Stimulated activated CD4-positive, alpha-beta T cell treated with anti-CD3 and anti-CD28 coated beads, Interleukin-12 subunit alpha, Interleukin-12 subunit beta, amount 100 ng/mL, for 24 hours (primary cell): ENCODE measurements at regions not wholly inside any gene's neighbourhood (a gene's known extent, or its start where the extent isn't known, plus 50 kb on each side); places are given as distances from the start of the nearest gene placed in this dataset.
"Not testable (repeated sequence)": the region's sequence is repeated elsewhere in the genome, so short reads cannot be mapped to it uniquely, and the experiment has no call there.

Experiments
- DNase-seq, 2 experiments: peaks; one replicate each; pipeline ENCODE4 v3.0.0-alpha.2; 2020; ENCODE audit warnings: low read depth in 2 of 2

DNA sequence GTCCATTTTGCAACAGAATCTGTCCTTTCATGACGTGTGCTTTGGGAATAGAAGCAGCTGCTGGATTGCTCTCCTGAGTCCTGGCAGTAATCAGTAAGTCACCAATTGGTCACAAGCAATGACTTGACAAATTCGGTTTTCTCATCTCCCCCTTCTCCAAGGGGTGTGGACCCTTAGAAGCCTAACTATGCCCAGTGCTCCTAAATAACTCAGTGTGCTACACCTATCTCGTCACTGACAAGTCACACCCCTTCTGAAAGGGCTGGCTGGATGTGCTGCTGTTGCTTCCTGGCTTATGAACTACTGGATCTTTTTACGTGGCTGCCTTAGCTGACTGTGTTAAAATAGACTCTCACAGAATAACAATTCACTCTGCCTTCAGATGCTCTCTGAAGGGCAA lies 1351.5 kb downstream of the ZPLD1 start:
- no peak for DNase-seq

DNA sequence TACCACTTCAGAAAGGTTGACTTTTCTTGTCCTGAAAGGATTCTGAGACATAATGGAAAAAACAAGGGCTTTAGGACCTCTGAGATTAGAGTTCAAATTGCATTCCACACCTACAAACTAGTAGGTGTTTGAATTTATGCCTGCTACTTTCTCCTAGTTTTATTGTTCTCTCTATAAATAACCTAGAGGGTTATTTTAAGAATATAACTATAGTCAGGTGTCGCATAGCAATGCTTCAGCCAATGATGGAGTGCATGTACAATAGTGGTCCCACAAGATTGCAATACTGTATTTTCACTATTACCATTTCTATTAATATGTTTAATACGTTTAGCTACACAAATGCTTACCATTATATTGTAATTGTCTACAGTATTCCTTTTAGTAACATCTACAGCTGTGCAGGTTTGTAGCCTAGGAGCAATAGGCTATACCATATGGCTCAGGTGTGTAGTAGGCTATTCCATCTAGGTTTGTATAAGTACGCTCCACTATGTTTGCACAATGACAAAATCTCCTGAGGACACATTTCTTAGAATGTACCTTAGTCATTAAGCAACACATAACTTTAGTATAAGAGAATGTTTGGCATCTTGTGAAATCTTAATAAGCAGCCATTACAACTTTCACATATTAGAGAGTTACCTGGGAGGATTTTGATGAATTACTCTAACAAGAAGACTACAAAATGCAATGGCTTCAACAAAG lies 1352.5 kb downstream of the ZPLD1 start:
- DNase-seq: no peak

DNA sequence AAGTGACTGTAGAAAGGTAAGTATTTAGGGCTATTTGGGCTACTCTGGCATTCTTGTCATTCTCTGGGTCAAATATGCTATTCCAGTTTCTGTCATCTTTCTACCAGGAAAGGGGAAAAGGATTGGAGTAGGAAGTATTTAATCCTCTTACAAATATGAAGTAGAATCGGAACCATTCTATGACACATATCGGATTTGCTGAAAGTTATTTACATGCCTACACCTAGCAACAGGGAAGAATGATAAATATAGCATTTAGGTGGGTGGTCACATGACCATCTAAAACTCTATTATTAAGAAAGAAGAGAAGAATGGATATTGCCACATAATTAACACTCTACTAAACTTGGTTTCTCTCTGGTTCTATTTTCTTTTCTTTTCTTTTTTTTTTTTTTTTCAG lies 1353.1 kb downstream of the ZPLD1 start:
- no peak for DNase-seq

DNA sequence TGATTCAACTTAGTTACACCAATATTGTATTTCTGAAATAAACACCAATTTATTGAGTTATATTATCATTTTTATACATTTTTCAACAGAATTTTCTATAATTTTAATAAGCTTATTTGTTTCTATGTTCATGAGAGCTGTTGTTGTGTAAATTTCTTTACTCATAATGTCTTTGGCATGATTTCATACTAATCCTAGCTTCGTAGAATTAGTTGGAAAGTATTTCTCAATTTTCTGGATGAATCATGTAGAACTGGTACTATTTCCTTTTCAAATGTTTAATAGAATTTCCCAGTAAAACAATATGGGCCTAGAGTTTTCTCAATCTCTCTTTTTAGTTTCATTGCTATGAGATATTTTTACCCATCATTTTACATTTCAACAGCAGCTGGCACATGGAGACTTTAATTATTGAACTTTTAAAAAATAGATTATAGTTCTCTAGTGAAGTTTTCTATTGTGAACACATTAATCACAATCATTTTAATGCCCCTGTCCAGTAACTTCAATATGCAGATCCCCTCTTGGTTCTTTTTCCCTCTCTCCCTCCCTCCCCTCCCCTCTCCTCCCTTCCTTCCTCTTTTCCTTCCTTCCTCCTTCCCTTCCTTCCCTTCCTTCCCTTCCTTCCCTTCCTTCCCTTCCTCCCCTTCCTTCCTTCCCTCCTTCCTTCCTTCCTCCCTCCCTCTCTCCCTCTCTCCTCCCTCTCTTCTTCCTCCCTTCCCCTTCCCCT lies 1357.1 kb downstream of the ZPLD1 start:
- DNase-seq: no peak

DNA sequence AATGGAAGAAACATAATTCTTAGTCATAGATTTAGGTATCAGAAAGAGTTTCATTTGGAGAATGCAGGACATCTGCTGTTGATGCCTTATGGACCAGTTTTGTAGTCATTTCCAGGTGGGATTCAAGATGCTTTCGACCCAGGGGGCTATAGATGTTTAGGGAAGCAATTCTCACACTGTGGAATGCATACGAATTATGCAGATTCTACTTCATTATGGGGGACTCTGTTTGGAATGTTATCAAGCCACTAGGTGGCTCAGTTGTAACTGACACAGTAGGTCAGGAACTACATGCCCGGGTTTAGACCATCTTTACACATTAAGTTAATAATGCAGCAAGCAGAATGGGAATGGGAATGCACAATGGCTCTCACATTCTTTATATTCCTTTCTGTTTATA lies 1359.8 kb downstream of the ZPLD1 start:
- DNase-seq: no peak

DNA sequence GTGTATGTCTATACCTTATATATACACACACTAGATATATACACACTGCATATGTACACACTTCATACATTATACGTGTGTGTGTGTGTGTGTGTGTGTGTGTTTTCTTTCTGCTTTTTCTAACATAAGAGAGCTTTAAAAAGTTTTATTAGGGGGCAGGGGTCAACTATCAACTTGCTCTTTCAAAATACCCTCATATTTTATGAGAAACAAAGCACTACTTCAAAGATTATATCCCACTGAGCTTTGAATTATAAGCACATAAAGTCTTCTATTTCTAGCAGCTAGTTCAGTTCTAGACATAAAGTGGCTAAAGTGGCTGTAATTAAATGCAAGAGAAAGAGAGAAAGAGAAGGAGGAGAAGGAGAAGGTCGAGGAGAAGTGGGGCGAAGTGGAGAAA lies 1361.3 kb downstream of the ZPLD1 start:
- no peak for DNase-seq

DNA sequence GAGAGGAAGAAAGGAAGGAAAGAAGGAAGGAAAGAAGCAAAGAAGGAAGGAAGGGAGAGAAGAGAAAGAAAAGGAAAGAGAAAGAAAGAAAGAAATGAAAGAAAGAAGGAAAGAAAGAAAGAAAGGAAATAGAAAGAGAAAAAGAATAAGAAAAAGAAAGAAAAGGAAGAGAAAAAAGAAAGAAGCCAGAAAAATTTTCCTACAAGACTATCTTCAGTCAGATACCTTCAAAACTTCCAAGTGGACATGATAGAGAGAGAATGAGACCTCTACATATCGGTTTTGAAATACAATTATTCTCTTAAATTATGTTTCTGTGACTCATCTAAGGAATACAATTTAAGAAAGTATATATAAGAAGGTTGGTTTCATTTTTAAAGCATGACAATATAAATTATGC lies 1369.0 kb downstream of the ZPLD1 start:
- DNase-seq: no peak

DNA sequence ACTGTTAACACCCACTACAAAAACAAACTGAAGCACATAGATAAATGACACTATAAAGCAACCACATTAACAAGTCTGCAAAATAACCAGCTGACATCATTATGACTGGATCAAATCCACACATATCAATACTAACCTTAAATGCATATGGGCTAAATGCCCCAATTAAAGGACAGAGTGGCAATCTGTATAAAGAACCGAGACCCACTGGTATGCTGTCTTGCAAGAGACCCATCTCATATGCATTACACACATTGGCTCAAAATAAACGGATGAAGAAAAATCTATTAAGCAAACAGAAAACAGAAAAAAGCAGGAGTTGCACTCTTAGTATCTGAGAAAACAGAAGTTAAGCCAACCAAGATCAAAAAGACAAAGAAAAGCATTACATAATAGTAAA lies 1375.4 kb downstream of the ZPLD1 start:
- no peak for DNase-seq

DNA sequence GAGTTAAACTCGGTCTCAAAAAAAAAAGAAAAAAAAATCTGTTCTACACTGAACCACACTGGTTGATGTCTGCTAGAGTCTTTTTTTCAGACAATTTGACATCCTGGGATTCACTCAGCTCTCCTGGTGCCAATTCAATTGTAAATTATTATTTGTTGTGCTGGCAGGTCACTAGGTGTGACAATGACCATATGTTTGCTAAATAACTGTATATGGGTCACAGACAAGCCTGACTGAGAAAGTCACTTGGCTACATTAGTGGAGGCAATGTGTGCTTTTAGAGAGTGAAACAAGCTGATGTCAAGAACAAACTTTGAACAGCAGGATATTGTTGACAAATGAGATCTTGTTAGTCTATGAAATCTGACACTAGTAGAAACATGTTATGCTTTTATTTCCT lies 1379.1 kb downstream of the ZPLD1 start:
- DNase-seq: no peak

DNA sequence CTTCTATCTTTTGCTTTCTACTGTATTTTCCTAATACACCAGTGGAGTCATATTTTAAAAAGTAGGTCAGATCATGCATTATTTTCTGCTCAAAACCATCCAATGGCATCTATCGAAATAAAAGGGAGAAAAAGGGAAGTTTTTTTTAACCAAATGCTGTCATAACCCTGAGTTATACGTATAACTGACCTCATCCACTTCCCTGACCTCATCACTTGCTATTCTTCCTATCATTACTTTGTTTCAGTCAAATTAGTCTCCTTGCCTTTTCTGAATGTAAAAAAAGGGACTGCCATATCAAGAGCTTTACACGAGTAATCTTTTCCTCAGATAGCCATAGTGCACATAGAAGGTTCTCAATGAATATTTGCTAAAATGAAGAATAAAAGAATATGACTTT lies 1383.6 kb downstream of the ZPLD1 start:
- DNase-seq: no peak

DNA sequence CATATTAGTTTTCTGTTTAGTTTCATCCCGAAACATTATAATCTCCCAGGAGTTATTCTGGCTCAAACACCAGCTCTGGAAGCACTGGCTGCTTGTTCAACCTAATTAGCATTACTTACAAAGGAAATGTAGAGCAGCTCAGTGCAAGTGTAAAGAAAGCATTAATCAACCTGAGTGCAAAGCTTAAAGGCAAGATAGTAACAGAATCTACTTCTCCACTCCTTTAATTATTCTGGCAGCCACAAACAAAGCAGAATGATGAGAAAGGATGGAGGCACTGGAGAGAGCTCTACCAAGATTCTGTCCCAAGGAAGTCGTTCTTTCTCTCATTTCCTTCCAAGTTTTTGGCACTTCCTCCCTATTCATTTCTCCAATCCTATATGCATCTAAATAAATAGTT lies 1384.0 kb downstream of the ZPLD1 start:
- DNase-seq: no peak

DNA sequence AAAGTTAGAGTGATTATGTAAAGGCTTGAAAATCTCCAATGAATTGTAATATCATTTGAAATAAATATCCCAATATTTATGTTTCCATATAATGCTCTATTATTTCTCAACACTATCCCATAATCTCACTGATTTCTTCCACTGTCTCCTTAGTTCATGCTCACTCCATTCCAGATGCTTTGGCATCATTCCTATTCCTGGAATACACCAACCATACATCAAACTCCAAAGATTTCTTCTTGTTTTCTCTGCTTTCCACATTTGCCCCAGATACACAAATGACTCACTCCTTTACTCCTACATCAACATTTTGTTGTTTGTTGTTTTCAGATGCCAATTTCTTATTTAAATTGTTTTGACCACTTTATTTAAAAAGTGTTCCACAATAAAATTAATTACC lies 1390.8 kb downstream of the ZPLD1 start:
- DNase-seq: no peak

DNA sequence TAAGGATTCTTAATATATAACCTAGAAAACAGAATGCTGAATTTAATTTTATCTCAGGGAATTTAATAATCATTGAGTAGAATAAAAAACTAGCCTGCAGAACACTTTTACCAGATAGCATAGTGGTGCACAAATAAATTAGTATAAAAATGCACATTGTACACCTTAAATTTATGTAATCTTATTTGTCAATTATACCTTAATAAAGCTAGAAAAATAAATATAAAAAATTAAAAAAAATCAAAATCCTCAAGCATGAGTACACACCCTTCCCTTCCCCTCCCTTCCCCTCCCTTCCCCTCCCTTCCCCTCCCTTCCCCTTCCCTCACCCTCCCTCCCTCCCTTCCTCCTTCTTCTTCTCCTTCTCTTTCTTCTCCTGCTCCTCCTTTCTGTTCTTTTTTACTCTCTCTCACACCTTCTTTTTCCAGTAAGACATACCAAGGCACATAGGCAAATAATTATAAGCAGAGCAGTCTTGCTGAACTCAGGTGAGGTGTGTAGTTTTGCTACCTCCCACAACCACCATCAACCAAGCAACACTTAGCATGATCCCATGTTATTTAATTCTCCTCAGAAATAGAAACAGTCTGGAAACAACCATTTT lies 1395.0 kb downstream of the ZPLD1 start:
- no peak for DNase-seq

DNA sequence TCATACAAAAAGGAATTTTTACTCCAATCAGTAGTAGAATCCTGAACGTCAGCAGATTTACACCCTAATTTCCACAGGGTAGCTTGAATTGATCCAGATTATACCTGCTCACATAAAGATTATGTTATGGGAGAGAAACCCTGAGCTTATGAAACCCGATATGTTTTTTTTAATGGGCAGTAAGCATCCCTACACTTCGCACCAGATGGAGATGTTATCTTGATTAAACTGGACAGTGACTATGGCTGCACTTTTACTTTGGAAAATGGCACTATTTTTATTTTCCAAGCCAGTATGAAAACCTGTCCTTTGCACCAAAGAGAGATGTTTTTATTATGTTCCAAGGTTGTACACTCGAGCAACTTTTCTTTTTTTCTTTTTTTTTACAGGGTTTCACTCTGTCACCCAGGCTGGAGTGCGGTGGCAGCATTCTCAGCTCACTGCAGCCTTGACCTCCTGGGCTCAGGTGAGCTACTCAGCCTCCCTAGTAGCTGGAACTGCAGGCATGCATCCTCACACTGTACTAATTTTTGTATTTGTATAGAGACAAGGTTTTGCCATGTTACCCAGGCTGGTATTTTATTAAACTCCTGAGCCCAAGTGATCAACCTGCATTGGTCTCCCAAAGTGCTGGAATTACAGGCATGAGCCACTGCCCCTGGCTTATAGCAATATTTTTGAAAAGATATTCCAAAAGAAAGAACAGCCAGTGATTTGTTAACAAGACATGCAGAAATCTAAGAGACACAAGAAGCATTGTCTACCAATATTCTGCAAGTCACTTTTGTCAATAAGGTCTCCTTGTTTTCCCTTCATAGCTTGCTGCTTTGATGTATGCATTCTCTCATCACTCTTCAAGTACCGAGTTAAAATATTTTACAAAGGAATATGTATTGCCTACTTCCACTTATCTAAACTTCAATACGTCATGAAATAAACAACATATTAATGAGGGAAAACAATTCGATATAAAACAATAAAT lies 1412.6 kb downstream of the ZPLD1 start:
- no peak for DNase-seq

DNA sequence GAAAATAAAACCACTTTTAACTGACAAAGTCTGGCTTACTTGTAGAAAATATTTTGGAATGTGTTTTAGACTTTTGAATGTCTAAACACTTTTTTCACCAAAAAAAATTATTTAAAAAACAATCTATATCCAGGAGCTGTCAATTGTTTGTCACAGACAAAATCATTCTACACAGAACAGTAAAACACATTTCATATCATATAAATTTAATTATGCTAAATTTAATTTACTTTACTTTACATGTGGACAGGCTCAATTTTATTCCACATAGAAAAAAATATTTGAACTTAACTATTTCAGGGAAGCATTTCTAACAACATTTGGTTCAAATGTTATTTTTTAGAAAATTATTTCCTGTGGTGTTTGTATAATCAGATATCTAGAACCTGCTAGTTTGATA lies 1417.0 kb downstream of the ZPLD1 start:
- no peak for DNase-seq

DNA sequence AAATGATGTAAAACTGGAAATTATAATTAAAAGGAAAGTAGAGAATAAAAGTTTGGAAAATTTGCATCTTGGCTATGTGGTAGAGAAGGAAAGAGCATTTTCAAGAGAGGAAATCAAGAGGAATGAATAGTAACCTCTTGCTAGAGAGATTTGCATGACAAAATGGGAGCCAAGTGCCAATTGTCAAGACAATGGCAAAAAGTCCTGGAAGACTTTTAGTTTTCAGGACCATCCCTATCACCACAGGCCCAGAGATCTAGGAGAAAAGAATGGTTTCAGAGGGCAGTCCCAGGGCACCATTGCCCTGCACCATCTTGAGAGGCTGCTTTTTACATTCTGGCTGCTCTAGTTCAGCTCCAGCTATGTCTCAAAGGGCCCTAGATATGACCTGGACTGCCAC lies 1427.6 kb downstream of the ZPLD1 start:
- no peak for DNase-seq

DNA sequence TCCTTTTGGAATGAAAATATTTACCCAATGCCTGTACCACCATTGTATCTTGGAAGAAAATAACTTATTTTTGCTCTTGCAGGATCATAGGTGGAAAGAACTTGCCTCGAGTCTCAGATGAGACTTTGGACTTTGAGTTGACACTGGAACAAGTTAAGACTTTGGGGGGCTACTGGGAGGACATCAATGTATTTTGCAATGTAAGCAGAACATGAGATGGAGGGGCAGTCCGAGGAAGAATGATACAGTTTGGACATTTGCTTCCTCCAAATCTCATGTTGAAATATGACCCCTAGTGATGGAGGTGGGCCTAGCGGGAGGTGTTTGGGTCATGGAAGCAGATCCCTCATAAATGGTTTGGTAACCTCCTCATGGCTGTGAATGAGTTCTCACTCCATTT lies 1428.6 kb downstream of the ZPLD1 start:
- no peak for DNase-seq

DNA sequence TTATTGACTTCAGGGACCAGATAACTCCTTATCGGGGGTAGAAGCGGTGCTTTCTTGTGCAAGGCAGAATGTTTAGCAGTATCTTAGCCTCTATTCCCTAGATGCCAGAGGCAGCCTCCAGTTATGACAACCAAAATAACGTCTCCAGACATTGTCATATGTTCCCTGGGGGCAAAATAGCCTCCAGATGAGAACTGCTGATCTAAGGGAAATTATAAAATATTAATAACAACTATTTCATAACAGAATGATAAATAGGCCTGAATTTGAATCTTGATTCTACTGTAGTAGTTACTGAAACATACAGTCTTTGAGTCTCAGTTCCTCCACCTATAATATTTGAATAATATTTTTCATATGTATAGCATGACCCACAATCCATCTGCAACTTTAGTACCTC lies 1431.3 kb downstream of the ZPLD1 start:
- DNase-seq: no peak

DNA sequence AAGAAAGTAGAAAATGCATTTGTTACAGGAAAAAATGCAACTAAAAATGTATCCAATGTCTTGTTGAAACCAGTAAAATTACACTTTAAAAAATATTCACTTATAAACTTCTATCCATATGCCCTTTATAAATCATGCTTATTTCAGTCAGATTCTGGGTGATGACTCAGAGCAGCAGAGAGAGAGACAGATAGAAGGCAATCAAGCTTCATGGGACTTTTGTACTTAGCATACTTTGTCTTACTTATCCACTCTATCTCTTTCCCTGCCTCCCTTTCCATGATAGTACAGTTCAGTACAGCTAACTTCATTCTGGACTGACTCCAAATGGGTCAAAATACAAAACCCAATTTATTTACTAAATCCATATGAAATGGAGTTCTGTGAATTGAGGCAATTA lies 1438.2 kb downstream of the ZPLD1 start:
- DNase-seq: no peak

DNA sequence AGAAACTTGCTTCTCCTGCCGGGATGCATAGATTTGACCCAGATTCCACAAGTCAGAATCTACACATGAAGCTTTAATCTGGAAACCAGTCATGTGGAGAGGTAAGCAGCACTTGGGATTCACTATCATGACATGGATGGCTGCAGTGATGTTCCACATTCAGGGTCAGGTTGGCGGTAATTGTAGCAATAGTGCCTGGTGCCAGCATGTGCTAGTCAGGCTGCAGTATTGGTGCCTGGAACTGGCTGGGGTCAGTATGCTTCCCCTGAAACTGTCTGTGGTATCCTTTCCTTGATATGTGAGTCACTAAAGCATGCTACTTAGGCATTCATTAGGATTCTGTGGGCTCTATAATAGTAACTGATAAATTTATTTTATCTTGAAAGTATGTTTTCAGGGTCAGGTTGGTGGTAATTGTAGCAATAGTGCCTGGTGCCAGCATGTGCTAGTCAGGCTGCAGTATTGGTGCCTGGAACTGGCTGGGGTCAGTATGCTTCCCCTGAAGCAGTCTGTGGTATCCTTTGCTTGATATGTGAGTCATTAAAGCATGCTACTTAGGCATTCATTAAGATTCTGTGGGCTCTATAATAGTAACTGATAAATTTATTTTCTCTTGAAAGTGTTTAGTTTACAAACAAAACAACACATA lies 1439.2 kb downstream of the ZPLD1 start:
- no peak for DNase-seq

DNA sequence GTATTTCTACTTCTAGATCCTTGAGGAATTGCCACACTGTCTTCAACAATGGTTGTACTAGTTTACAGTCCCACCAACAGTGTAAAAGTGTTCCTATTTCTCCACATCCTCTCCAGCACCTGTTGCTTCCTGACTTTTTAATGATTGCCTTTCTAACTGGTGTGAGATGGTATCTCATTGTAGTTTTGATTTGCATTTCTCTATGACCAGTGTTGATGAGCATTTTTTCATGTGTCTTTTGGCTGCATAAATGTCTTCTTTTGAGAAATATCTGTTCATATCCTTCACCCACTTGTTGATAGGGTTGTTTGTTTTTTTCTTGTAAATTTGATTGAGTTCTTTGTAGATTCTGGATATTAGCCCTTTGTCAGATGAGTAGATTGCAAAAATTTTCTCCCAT lies 1447.0 kb downstream of the ZPLD1 start:
- not testable (repeated sequence) for DNase-seq

DNA sequence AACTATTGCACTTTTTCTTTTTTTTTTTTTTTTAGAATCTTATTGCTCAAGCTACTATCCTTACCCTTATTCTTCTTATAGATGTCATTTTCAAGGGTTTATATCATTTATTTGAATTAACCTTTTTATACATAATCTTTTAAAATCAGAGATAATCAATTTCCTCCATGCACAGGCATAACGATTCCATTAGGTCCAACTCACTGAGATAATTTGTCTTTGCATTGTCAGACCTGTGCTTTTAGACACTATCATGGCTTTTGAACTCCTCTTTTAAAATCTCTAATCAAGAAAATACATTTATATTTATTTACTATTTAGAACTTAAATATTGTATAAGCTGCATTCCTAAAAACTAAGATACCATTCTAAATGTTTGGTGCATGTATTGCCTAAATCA lies 1454.9 kb downstream of the ZPLD1 start:
- DNase-seq: no peak
